Neutrophil (primary cell): ENCODE measurements at regions not wholly inside any gene's neighbourhood (a gene's known extent, or its start where the extent isn't known, plus 50 kb on each side); places are given as distances from the start of the nearest gene placed in this dataset.

Experiments used
- H3K27ac ChIP-seq: fragments of 200-600 bp; sonication (generic); 2 replicates; pipeline ENCODE4 v1.5.1; 2016; ENCODE audit warnings: mild to moderate bottlenecking, moderate library complexity
- H3K27me3 ChIP-seq: fragments of 200-600 bp; sonication (generic); 2 replicates; pipeline ENCODE4 v1.6.0; 2016; ENCODE audit warnings: mild to moderate bottlenecking
- H3K36me3 ChIP-seq: fragments of 200-600 bp; sonication (generic); 2 replicates; pipeline ENCODE4 v1.5.1; 2017
- H3K4me1 ChIP-seq, 2 experiments: fragments of 200-600 bp in 1 of 2; sonication (generic) in 1 of 2; 1 replicate in 1 of 2; 2 replicates in 1 of 2; pipeline versions ENCODE4 v1.5.1 to v1.6.1; 2013 to 2016; ENCODE audit warnings: low read depth in 1 of 2, low read length in 1 of 2, mild to moderate bottlenecking in 1 of 2, moderate library complexity in 1 of 2; ENCODE audit not compliant: control insufficient read depth in 1 of 2, insufficient read depth in 1 of 2
- H3K4me3 ChIP-seq, 2 experiments: fragments of 200-600 bp in 1 of 2; sonication (generic) in 1 of 2; 1 replicate in 1 of 2; 2 replicates in 1 of 2; pipeline ENCODE4 v1.5.1; 2013 to 2016; ENCODE audit warnings: low read depth in 1 of 2, low read length in 1 of 2, mild to moderate bottlenecking in 1 of 2, moderate library complexity in 1 of 2
- H3K9me3 ChIP-seq: fragments of 200-600 bp; sonication (generic); 2 replicates; pipeline ENCODE4 v1.5.1; 2016
- TF ChIP-seq, protein P1 (sequence below): fragments of 200-600 bp; sonication (generic); IDR thresholded peaks from 2 replicates; pipeline ENCODE4 v1.5.1; 2016; ENCODE audit warnings: antibody characterized with exemption

DNA sequence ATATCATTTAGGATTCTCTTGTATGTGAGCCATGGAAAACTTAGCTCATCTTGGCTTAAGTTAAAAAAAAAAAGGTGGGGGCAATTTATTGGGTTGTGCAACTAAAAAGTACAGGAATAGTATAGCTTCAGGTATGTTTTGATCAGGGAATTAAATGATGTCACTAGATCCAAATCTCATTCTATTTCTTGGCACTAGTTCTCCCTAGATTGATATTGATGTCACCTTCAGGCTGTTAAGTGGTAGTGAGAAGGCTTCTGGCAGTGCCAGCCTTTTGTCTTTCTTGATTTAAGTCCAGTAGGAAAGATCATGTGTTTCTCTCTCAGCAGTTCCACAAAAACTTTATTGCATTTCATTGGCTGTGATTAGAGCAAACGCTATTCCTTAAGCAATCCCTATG is 65.0 kb upstream of the ZBED5 start:
- Histone ChIP-seq H3K36me3 (no peaks in the 10 kb centered on the region), H3K9me3 (no peaks in the 10 kb centered on the region), H3K27ac (no peak overlapping the region), H3K27me3 (peaks cover 18% of the 10 kb centered on the region), H3K4me3 (no peak overlapping the region), H3K4me1 (no peaks in the 10 kb centered on the region)
- TF ChIP-seq, protein P1, sequence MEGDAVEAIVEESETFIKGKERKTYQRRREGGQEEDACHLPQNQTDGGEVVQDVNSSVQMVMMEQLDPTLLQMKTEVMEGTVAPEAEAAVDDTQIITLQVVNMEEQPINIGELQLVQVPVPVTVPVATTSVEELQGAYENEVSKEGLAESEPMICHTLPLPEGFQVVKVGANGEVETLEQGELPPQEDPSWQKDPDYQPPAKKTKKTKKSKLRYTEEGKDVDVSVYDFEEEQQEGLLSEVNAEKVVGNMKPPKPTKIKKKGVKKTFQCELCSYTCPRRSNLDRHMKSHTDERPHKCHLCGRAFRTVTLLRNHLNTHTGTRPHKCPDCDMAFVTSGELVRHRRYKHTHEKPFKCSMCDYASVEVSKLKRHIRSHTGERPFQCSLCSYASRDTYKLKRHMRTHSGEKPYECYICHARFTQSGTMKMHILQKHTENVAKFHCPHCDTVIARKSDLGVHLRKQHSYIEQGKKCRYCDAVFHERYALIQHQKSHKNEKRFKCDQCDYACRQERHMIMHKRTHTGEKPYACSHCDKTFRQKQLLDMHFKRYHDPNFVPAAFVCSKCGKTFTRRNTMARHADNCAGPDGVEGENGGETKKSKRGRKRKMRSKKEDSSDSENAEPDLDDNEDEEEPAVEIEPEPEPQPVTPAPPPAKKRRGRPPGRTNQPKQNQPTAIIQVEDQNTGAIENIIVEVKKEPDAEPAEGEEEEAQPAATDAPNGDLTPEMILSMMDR: no peak

DNA sequence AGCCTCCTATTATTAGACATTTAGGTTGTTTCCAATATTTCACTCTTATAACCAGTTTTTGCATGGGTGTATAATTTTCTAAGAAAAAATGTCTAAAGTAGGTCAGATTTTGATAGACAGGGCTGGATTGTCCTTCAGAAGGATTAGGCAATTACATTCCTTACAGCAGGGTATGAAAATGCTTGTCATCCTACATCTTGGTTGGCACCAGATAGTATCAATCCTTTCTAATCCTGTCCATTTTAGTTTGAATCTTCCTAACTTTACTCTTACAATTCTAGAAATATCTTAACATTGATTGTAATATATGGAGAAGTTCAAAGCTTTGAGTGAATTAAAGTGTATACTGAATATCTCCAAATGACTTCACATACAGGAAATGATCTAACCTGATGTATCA is 63.0 kb upstream of the ZBED5 start:
- TF ChIP-seq, protein P1: no peak
- no peaks in the 10 kb centered on the region for H3K9me3 ChIP-seq

DNA sequence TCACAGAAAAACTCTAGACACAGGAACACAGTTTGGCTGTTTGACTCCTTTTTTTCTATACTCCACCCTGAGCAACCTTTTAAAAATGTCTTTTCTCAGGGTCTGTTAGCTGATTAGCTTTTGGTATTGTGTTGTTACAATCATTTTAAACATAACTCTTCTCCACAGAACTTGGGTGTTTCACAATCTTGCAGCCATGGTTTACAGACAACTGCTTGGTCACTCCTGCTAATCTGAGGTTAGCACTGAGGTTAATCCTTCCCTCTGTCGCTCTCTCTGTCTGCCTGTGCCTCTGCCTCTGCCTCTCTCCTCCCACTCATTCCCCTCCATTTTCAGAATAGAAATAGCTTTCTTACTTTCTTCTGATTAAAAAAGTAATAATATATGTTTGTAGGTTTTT is 62.4 kb upstream of the ZBED5 start:
- H3K4me1 ChIP-seq: no peaks in the 10 kb centered on the region
- H3K27ac ChIP-seq: no peak overlapping the region
- TF ChIP-seq, protein P1: no peak

More for the DNA sequence above, 63.0 kb upstream of the ZBED5 start:
- no peak overlapping the region for H3K4me3 ChIP-seq
- no peaks in the 10 kb centered on the region for H3K36me3 ChIP-seq
- no peaks in the 10 kb centered on the region for H3K27me3 ChIP-seq
- H3K27ac ChIP-seq: no peak overlapping the region
- H3K4me1 ChIP-seq: no peaks in the 10 kb centered on the region

DNA sequence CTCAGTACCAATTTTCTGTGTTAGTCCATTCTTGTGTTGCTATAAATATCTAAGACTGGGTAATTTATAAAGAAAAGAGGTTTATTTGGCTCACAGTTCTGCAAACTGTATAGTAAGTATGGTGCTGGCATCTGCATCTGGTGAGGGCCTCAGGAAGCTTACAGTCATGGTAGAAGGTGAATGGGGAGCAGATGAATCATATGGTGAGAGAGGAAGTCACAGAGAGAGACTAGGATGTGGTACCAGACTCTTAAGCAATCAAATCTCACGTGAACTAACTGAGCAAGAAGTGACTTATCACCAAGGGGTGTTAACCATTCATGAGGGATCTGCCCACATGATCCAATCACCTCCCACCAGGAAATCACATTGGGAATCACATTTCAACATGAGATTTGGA is 60.8 kb upstream of the ZBED5 start:
- no peaks in the 10 kb centered on the region for H3K4me1 ChIP-seq
- no peaks in the 10 kb centered on the region for H3K36me3 ChIP-seq
- H3K9me3 ChIP-seq: no peaks in the 10 kb centered on the region
- H3K27ac ChIP-seq: no peak overlapping the region
- TF ChIP-seq, protein P1: no peak
- no peaks in the 10 kb centered on the region for H3K27me3 ChIP-seq
- no peak overlapping the region for H3K4me3 ChIP-seq

More for the DNA sequence above, 62.4 kb upstream of the ZBED5 start:
- no peaks in the 10 kb centered on the region for H3K9me3 ChIP-seq
- H3K27me3 ChIP-seq: no peaks in the 10 kb centered on the region
- no peak overlapping the region for H3K4me3 ChIP-seq
- H3K36me3 ChIP-seq: no peaks in the 10 kb centered on the region

DNA sequence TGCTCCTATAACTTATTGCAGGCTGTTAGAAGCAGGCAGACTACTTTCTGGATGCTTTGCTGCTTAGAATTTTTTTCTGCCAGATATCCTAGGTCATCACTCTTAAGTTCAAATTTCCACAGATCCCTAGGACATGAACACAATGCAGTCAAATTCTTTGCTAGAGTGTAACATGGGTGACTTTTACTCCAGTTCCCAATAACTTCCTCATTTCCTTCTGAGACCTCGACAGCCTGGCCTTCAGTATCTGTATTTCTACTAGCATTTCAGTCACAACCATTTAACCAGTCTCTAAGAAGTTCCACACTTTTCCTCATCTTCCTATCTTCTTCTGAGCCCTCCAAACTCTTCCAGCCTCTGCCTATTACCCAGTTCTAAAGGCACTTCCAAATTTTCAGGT is 60.4 kb upstream of the ZBED5 start:
- H3K4me1 ChIP-seq: no peaks in the 10 kb centered on the region
- H3K36me3 ChIP-seq: no peaks in the 10 kb centered on the region
- TF ChIP-seq, protein P1: no peak
- H3K27me3 ChIP-seq: no peaks in the 10 kb centered on the region
- no peak overlapping the region for H3K4me3 ChIP-seq
- no peak overlapping the region for H3K27ac ChIP-seq
- no peaks in the 10 kb centered on the region for H3K9me3 ChIP-seq

DNA sequence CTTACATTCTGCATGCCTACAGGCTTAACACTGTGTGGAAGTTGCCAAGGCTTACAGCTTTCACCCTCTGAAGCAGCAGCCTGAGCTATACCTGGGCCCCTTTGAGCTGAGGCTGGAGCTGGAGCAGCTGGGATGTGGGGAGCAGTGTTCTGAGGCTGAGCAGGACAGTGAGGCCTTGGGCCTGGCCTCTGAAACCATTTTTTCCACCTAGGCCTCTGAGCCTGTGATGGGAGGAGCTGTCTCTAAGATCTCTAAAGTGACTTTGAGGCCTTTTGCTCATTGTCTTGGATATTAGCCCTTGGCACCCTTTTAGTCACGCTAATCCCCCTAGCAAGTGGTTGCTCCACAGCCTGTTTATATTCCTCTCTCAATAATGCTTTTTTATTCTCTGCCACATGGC is 59.9 kb upstream of the ZBED5 start:
- TF ChIP-seq, protein P1: no peak
- Histone ChIP-seq H3K27ac (no peak overlapping the region), H3K36me3 (no peaks in the 10 kb centered on the region), H3K27me3 (no peaks in the 10 kb centered on the region), H3K4me3 (no peak overlapping the region), H3K4me1 (no peaks in the 10 kb centered on the region), H3K9me3 (no peaks in the 10 kb centered on the region)
